ENCODE measurements at regions not wholly inside any gene's neighbourhood (a gene's known extent, or its start where the extent isn't known, plus 50 kb on each side); places are given as distances from the start of the nearest gene placed in this dataset.

- no peak overlapping the region for H3K4me3 ChIP-seq
- in situ Hi-C loops (cut with MboI; ENCODE audit: low sequenced_read_pairs): no loop called here
- no peaks in the 10 kb centered on the region for H3K27me3 ChIP-seq (ENCODE audit: low read depth)
- H3K36me3 ChIP-seq (replicated peaks): no peaks in the 10 kb centered on the region
- H3K9me3 ChIP-seq: no peaks in the 10 kb centered on the region
- no peak for DNase-seq (ENCODE audit: low spot score in 2 of 2)
- peaks cover 10% of the 10 kb centered on the region; the same call in 1 of the 2 replicates for H3K4me1 ChIP-seq
Measured at GRCh38 chr1:29971703-29972102, 735.4 kb downstream of the PTPRU start.

GRCh38 chr1:29970747-29971325 is 734.5 kb downstream of the PTPRU start:
- H3K4me3 ChIP-seq: no peak overlapping the region
- no peaks in the 10 kb centered on the region for H3K9me3 ChIP-seq
- in situ Hi-C loops (cut with MboI; ENCODE audit: low sequenced_read_pairs): no loop called here
- H3K4me1 ChIP-seq: peaks cover 10% of the 10 kb centered on the region; the same call in 1 of the 2 replicates
- no peak for DNase-seq (ENCODE audit: low spot score in 2 of 2)
- no peaks in the 10 kb centered on the region for H3K36me3 ChIP-seq (replicated peaks)
- H3K27me3 ChIP-seq (ENCODE audit: low read depth): no peaks in the 10 kb centered on the region

- Histone ChIP-seq H3K36me3 (replicated peaks) (no peaks in the 10 kb centered on the region), H3K4me1 (peaks cover 9% of the 10 kb centered on the region; the same call in 1 of the 2 replicates), H3K4me3 (no peak overlapping the region), H3K9me3 (no peaks in the 10 kb centered on the region), H3K27me3 (ENCODE audit: low read depth) (no peaks in the 10 kb centered on the region)
- in situ Hi-C loops (cut with MboI; ENCODE audit: low sequenced_read_pairs): no loop called here
- no peak for DNase-seq (ENCODE audit: low spot score in 2 of 2)
Measured at GRCh38 chr1:29969576-29969975, 733.3 kb downstream of the PTPRU start.

GRCh38 chr1:29967261-29967660 is 730.9 kb downstream of the PTPRU start:
- H3K9me3 ChIP-seq: no peaks in the 10 kb centered on the region
- no peak overlapping the region for H3K4me3 ChIP-seq
- H3K4me1 ChIP-seq: no peaks in the 10 kb centered on the region
- DNase-seq (ENCODE audit: low spot score in 2 of 2): no peak
- no peaks in the 10 kb centered on the region for H3K36me3 ChIP-seq (replicated peaks)
- H3K27me3 ChIP-seq (ENCODE audit: low read depth): no peaks in the 10 kb centered on the region
- in situ Hi-C loops (cut with MboI; ENCODE audit: low sequenced_read_pairs): no loop called here

GRCh38 chr1:29966526-29967045 is 730.3 kb downstream of the PTPRU start:
- H3K27me3 ChIP-seq (ENCODE audit: low read depth): no peaks in the 10 kb centered on the region
- H3K36me3 ChIP-seq (replicated peaks): no peaks in the 10 kb centered on the region
- in situ Hi-C loops (cut with MboI; ENCODE audit: low sequenced_read_pairs): no loop called here
- H3K9me3 ChIP-seq: no peaks in the 10 kb centered on the region
- H3K4me3 ChIP-seq: no peak overlapping the region
- H3K4me1 ChIP-seq: no peaks in the 10 kb centered on the region
- no peak for DNase-seq (ENCODE audit: low spot score in 2 of 2)

GRCh38 chr1:29964718-29965533 is 728.6 kb downstream of the PTPRU start:
- Histone ChIP-seq H3K27me3 (ENCODE audit: low read depth) (no peaks in the 10 kb centered on the region), H3K36me3 (replicated peaks) (no peaks in the 10 kb centered on the region), H3K9me3 (no peaks in the 10 kb centered on the region), H3K4me3 (no peak overlapping the region), H3K4me1 (no peaks in the 10 kb centered on the region)
- in situ Hi-C loops (cut with MboI; ENCODE audit: low sequenced_read_pairs): no loop called here
- no peak for DNase-seq (ENCODE audit: low spot score in 2 of 2)

- Histone ChIP-seq H3K4me3 (no peak overlapping the region), H3K36me3 (replicated peaks) (no peaks in the 10 kb centered on the region), H3K27me3 (ENCODE audit: low read depth) (no peaks in the 10 kb centered on the region), H3K4me1 (no peaks in the 10 kb centered on the region), H3K9me3 (no peaks in the 10 kb centered on the region)
- DNase-seq (ENCODE audit: low spot score in 2 of 2): no peak
- in situ Hi-C loops (cut with MboI; ENCODE audit: low sequenced_read_pairs): no loop called here
Measured at GRCh38 chr1:29963946-29964345, 727.6 kb downstream of the PTPRU start.

GRCh38 chr1:29962831-29963247 is 726.5 kb downstream of the PTPRU start:
- Histone ChIP-seq H3K27me3 (ENCODE audit: low read depth) (no peaks in the 10 kb centered on the region), H3K36me3 (replicated peaks) (no peaks in the 10 kb centered on the region), H3K9me3 (no peaks in the 10 kb centered on the region), H3K4me3 (no peak overlapping the region), H3K4me1 (no peaks in the 10 kb centered on the region)
- DNase-seq (ENCODE audit: low spot score in 2 of 2): peak in 1 of 2 experiments; percentile 15
- in situ Hi-C loops (cut with MboI; ENCODE audit: low sequenced_read_pairs): no loop called here

- DNase-seq (ENCODE audit: low spot score in 2 of 2): no peak
- Histone ChIP-seq H3K4me1 (no peaks in the 10 kb centered on the region), H3K9me3 (no peaks in the 10 kb centered on the region), H3K27me3 (ENCODE audit: low read depth) (no peaks in the 10 kb centered on the region), H3K36me3 (replicated peaks) (no peaks in the 10 kb centered on the region), H3K4me3 (no peak overlapping the region)
- in situ Hi-C loops (cut with MboI; ENCODE audit: low sequenced_read_pairs): no loop called here
Measured at GRCh38 chr1:29962336-29962735, 726.0 kb downstream of the PTPRU start.

GRCh38 chr1:29961293-29962059 is 725.2 kb downstream of the PTPRU start:
- Histone ChIP-seq H3K4me1 (no peaks in the 10 kb centered on the region), H3K36me3 (replicated peaks) (no peaks in the 10 kb centered on the region), H3K9me3 (no peaks in the 10 kb centered on the region), H3K4me3 (no peak overlapping the region), H3K27me3 (ENCODE audit: low read depth) (no peaks in the 10 kb centered on the region)
- no peak for DNase-seq (ENCODE audit: low spot score in 2 of 2)
- in situ Hi-C loops (cut with MboI; ENCODE audit: low sequenced_read_pairs): no loop called here

GRCh38 chr1:29960876-29961275 is 724.6 kb downstream of the PTPRU start:
- no peaks in the 10 kb centered on the region for H3K9me3 ChIP-seq
- H3K36me3 ChIP-seq (replicated peaks): no peaks in the 10 kb centered on the region
- no peak overlapping the region for H3K4me3 ChIP-seq
- DNase-seq (ENCODE audit: low spot score in 2 of 2): no peak
- in situ Hi-C loops (cut with MboI; ENCODE audit: low sequenced_read_pairs): no loop called here
- no peaks in the 10 kb centered on the region for H3K27me3 ChIP-seq (ENCODE audit: low read depth)
- H3K4me1 ChIP-seq: no peaks in the 10 kb centered on the region

GRCh38 chr1:29960156-29960755 is 723.9 kb downstream of the PTPRU start:
- H3K4me3 ChIP-seq: no peak overlapping the region
- no peak for DNase-seq (ENCODE audit: low spot score in 2 of 2)
- no peaks in the 10 kb centered on the region for H3K4me1 ChIP-seq
- no peaks in the 10 kb centered on the region for H3K27me3 ChIP-seq (ENCODE audit: low read depth)
- no peaks in the 10 kb centered on the region for H3K9me3 ChIP-seq
- in situ Hi-C loops (cut with MboI; ENCODE audit: low sequenced_read_pairs): no loop called here
- no peaks in the 10 kb centered on the region for H3K36me3 ChIP-seq (replicated peaks)

- no peak for DNase-seq (ENCODE audit: low spot score in 2 of 2)
Measured at GRCh38 chr1:29959356-29959755, 723.0 kb downstream of the PTPRU start.

More at GRCh38 chr1:29959356-29959755, 723.0 kb downstream of the PTPRU start:
- H3K36me3 ChIP-seq (replicated peaks): no peaks in the 10 kb centered on the region
- in situ Hi-C loops (cut with MboI; ENCODE audit: low sequenced_read_pairs): no loop called here
- no peak overlapping the region for H3K4me3 ChIP-seq
- no peaks in the 10 kb centered on the region for H3K27me3 ChIP-seq (ENCODE audit: low read depth)
- no peaks in the 10 kb centered on the region for H3K4me1 ChIP-seq
- no peaks in the 10 kb centered on the region for H3K9me3 ChIP-seq

Measured in HAP-1 (cell line).